ENCODE measurements at regions not wholly inside any gene's neighbourhood (a gene's known extent, or its start where the extent isn't known, plus 50 kb on each side); places are given as distances from the start of the nearest gene placed in this dataset.

DNA sequence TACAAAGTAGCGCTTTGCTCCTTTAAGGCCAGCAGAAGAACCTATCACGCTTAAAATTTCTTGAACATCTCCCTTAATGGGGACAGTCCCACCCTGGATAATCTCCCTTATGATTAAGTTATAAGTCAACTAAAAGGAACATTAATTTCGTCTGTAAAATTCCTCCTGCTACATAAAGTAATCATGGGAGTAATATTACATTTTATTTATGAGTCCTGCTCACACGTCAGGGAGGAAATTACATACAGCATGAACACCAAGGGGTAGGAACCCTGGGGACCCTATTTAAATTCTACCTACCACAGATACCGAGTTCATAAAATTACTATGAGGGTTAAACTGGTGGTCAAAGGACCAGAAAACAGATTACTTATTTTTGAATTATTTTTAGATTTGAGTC is 926.6 kb upstream of the MBL2 start:
- TF ChIP-seq POLR2A (IDR thresholded peaks at IDR 0.05), result no peak
- TF ChIP-seq, protein P1, sequence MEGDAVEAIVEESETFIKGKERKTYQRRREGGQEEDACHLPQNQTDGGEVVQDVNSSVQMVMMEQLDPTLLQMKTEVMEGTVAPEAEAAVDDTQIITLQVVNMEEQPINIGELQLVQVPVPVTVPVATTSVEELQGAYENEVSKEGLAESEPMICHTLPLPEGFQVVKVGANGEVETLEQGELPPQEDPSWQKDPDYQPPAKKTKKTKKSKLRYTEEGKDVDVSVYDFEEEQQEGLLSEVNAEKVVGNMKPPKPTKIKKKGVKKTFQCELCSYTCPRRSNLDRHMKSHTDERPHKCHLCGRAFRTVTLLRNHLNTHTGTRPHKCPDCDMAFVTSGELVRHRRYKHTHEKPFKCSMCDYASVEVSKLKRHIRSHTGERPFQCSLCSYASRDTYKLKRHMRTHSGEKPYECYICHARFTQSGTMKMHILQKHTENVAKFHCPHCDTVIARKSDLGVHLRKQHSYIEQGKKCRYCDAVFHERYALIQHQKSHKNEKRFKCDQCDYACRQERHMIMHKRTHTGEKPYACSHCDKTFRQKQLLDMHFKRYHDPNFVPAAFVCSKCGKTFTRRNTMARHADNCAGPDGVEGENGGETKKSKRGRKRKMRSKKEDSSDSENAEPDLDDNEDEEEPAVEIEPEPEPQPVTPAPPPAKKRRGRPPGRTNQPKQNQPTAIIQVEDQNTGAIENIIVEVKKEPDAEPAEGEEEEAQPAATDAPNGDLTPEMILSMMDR (IDR thresholded peaks at IDR 0.05), result no peak
